Cardiac septum (tissue), 1 donor: ENCODE measurements at regions not wholly inside any gene's neighbourhood (a gene's known extent, or its start where the extent isn't known, plus 50 kb on each side); places are given as distances from the start of the nearest gene placed in this dataset.

Experiments
- DNase-seq: peaks from one replicate; pipeline ENCODE4 v3.0.0-alpha.2; 2020; ENCODE audit warnings: low spot score
- intact Hi-C: fragments of 100-400 bp; cut with DNase I; formaldehyde crosslinking; loops from one replicate; pipeline ENCODE4 v1.14.0; 2022
- donor health status: DM: no; HTN: no; CAD: no.

- no peak for DNase-seq
- intact Hi-C loops: no loop called here
Measured at GRCh38 chr3:151935446-151935845, 62.0 kb downstream of the SUCNR1 start.

GRCh38 chr3:151940481-151940880 lies 67.0 kb downstream of the SUCNR1 start:
- intact Hi-C loops: no loop called here
- DNase-seq: no peak

GRCh38 chr3:151943539-151943938 lies 70.1 kb downstream of the SUCNR1 start:
- intact Hi-C loops: no loop called here

GRCh38 chr3:151944356-151944755 lies 70.9 kb downstream of the SUCNR1 start:
- intact Hi-C loops: no loop called here
- DNase-seq: no peak

More at GRCh38 chr3:151943539-151943938, 70.1 kb downstream of the SUCNR1 start:
- no peak for DNase-seq

- no peak for DNase-seq
- intact Hi-C loops: no loop called here
Measured at GRCh38 chr3:151946606-151947005, 73.2 kb downstream of the SUCNR1 start.

GRCh38 chr3:151949706-151950105 lies 76.3 kb downstream of the SUCNR1 start:
- DNase-seq: no peak
- intact Hi-C loops: no loop called here

- DNase-seq: no peak
- intact Hi-C loops: no loop called here
Measured at GRCh38 chr3:151955356-151955755, 81.9 kb downstream of the SUCNR1 start.

GRCh38 chr3:151960961-151961580 lies 87.6 kb downstream of the SUCNR1 start:
- no peak for DNase-seq
- intact Hi-C loops: no loop called here

- intact Hi-C loops: no loop called here
- DNase-seq: no peak
Measured at GRCh38 chr3:151962352-151962751, 88.9 kb downstream of the SUCNR1 start.

GRCh38 chr3:151962912-151963311 lies 89.5 kb downstream of the SUCNR1 start:
- DNase-seq: no peak
- intact Hi-C loops: no loop called here

GRCh38 chr3:151964743-151965142 lies 91.3 kb downstream of the SUCNR1 start:
- DNase-seq: no peak
- intact Hi-C loops: no loop called here

- intact Hi-C loops: no loop called here
- no peak for DNase-seq
Measured at GRCh38 chr3:151969026-151969642, 95.7 kb downstream of the SUCNR1 start.

- intact Hi-C loops: no loop called here
- no peak for DNase-seq
Measured at GRCh38 chr3:151971814-151972579, 98.6 kb downstream of the SUCNR1 start.

GRCh38 chr3:151974067-151974466 lies 100.6 kb downstream of the SUCNR1 start:
- DNase-seq: no peak

GRCh38 chr3:151976211-151977050 lies 103.0 kb downstream of the SUCNR1 start:
- intact Hi-C loops: no loop called here
- no peak for DNase-seq

More at GRCh38 chr3:151974067-151974466, 100.6 kb downstream of the SUCNR1 start:
- intact Hi-C loops: no loop called here

- intact Hi-C loops: no loop called here
- DNase-seq: no peak
Measured at GRCh38 chr3:151979906-151980305, 106.5 kb downstream of the SUCNR1 start.

- no peak for DNase-seq
- intact Hi-C loops: no loop called here
Measured at GRCh38 chr3:151983538-151983937, 110.1 kb downstream of the SUCNR1 start.

- no peak for DNase-seq
Measured at GRCh38 chr3:151985787-151986430, 112.5 kb downstream of the SUCNR1 start.

GRCh38 chr3:151987893-151988292 lies 114.5 kb downstream of the SUCNR1 start:
- intact Hi-C loops: no loop called here
- DNase-seq: no peak

More at GRCh38 chr3:151985787-151986430, 112.5 kb downstream of the SUCNR1 start:
- intact Hi-C loops: no loop called here
